ENCODE measurements at regions not wholly inside any gene's neighbourhood (a gene's known extent, or its start where the extent isn't known, plus 50 kb on each side); places are given as distances from the start of the nearest gene placed in this dataset.

DNA sequence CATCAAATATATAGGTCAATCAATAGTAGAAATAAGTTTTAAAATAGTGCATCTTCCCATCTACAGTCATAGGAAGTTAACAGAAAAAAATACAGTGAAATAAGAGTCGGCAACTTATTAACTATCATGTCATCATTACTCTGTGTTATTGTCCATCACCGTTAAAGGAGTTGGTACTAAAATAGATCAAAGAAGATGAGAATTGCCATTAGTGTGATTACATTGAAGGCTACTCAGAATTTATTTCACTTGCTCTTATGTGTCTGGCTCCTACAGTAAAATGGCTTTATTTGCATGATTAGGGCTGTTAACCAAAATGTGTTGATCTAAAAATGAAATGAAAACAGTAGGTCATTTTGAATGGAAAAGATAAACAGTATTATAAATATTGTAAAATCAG lies 162.5 kb upstream of the SLITRK1 start:
- TF ChIP-seq, protein P1, sequence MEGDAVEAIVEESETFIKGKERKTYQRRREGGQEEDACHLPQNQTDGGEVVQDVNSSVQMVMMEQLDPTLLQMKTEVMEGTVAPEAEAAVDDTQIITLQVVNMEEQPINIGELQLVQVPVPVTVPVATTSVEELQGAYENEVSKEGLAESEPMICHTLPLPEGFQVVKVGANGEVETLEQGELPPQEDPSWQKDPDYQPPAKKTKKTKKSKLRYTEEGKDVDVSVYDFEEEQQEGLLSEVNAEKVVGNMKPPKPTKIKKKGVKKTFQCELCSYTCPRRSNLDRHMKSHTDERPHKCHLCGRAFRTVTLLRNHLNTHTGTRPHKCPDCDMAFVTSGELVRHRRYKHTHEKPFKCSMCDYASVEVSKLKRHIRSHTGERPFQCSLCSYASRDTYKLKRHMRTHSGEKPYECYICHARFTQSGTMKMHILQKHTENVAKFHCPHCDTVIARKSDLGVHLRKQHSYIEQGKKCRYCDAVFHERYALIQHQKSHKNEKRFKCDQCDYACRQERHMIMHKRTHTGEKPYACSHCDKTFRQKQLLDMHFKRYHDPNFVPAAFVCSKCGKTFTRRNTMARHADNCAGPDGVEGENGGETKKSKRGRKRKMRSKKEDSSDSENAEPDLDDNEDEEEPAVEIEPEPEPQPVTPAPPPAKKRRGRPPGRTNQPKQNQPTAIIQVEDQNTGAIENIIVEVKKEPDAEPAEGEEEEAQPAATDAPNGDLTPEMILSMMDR (IDR thresholded peaks at IDR 0.05): no peak
- TF ChIP-seq POLR2A (IDR thresholded peaks at IDR 0.05): no peak

Data from esophagus squamous epithelium (tissue), 4 donors.